ENCODE measurements at regions not wholly inside any gene's neighbourhood (a gene's known extent, or its start where the extent isn't known, plus 50 kb on each side); places are given as distances from the start of the nearest gene placed in this dataset.

- no peak for TF ChIP-seq CTCF (IDR thresholded peaks at IDR 0.05)
- no peak for TF ChIP-seq POLR2A (IDR thresholded peaks at IDR 0.05)
Measured at GRCh38 chr6:81806793-81807565, 54.5 kb upstream of the TENT5A start.
